Endothelial cell (in vitro differentiated cells): ENCODE measurements at regions not wholly inside any gene's neighbourhood (a gene's known extent, or its start where the extent isn't known, plus 50 kb on each side); places are given as distances from the start of the nearest gene placed in this dataset.

Source experiments
- DNase-seq: peaks from one replicate; pipeline ENCODE4 v3.0.0; 2021; ENCODE audit warnings: low spot score
- H3K27ac Mint-ChIP-seq: one replicate; pipeline ENCODE4 v1.8.0; 2021; ENCODE audit warnings: mixed read lengths, inconsistent platforms; ENCODE audit not compliant: unreplicated experiment
- H3K27me3 Mint-ChIP-seq: one replicate; pipeline ENCODE4 v1.8.0; 2021; ENCODE audit warnings: mild to moderate bottlenecking, moderate library complexity, mixed read lengths, inconsistent platforms; ENCODE audit not compliant: unreplicated experiment
- H3K36me3 Mint-ChIP-seq: one replicate; pipeline ENCODE4 v1.8.0; 2021; ENCODE audit warnings: mild to moderate bottlenecking, low read depth, mixed read lengths, inconsistent platforms; ENCODE audit not compliant: unreplicated experiment
- H3K4me1 Mint-ChIP-seq: one replicate; pipeline ENCODE4 v1.8.0; 2021; ENCODE audit warnings: mild to moderate bottlenecking, mixed read lengths, inconsistent platforms; ENCODE audit not compliant: unreplicated experiment
- H3K4me3 Mint-ChIP-seq: one replicate; pipeline ENCODE4 v1.8.0; 2021; ENCODE audit warnings: mild to moderate bottlenecking, mixed read lengths, inconsistent platforms; ENCODE audit not compliant: unreplicated experiment
- H3K9me3 Mint-ChIP-seq: one replicate; pipeline ENCODE4 v1.8.0; 2021; ENCODE audit warnings: mixed read lengths, inconsistent platforms; ENCODE audit not compliant: unreplicated experiment
- CTCF ChIP-seq: fragments of 200-600 bp; sonication (generic); IDR thresholded peaks from one replicate; pipeline ENCODE4 v1.5.0; 2021; ENCODE audit warnings: antibody characterized with exemption; ENCODE audit not compliant: unreplicated experiment

GRCh38 chr16:27617665-27618064 lies 67.7 kb downstream of the KATNIP start:
- no peaks in the 10 kb centered on the region for H3K9me3 Mint-ChIP-seq
- peaks cover 17% of the 10 kb centered on the region for H3K36me3 Mint-ChIP-seq
- H3K27me3 Mint-ChIP-seq, result peaks cover 3% of the 10 kb centered on the region
- no peak for DNase-seq
- TF ChIP-seq CTCF, result no peak
- H3K4me1 Mint-ChIP-seq, result no peaks in the 10 kb centered on the region
- H3K27ac Mint-ChIP-seq, result no peak overlapping the region
- no peak overlapping the region for H3K4me3 Mint-ChIP-seq

- H3K36me3 Mint-ChIP-seq, result peaks cover 17% of the 10 kb centered on the region
- no peaks in the 10 kb centered on the region for H3K9me3 Mint-ChIP-seq
- no peaks in the 10 kb centered on the region for H3K4me1 Mint-ChIP-seq
- no peak overlapping the region for H3K4me3 Mint-ChIP-seq
- TF ChIP-seq CTCF, result no peak
- H3K27ac Mint-ChIP-seq, result no peak overlapping the region
- DNase-seq, result no peak
- peaks cover 3% of the 10 kb centered on the region for H3K27me3 Mint-ChIP-seq
Observed at GRCh38 chr16:27618165-27618564, 68.2 kb downstream of the KATNIP start.

GRCh38 chr16:27618606-27619327 lies 68.8 kb downstream of the KATNIP start:
- TF ChIP-seq CTCF, result no peak
- Mint-ChIP-seq H3K36me3 (peaks cover 17% of the 10 kb centered on the region), H3K27me3 (peaks cover 3% of the 10 kb centered on the region), H3K9me3 (no peaks in the 10 kb centered on the region), H3K4me1 (no peaks in the 10 kb centered on the region), H3K4me3 (no peak overlapping the region), H3K27ac (no peak overlapping the region)
- no peak for DNase-seq

GRCh38 chr16:27620541-27620940 lies 70.6 kb downstream of the KATNIP start:
- H3K4me1 Mint-ChIP-seq, result no peaks in the 10 kb centered on the region
- TF ChIP-seq CTCF, result no peak
- no peaks in the 10 kb centered on the region for H3K9me3 Mint-ChIP-seq
- DNase-seq, result no peak
- peaks cover 3% of the 10 kb centered on the region for H3K27me3 Mint-ChIP-seq
- no peak overlapping the region for H3K4me3 Mint-ChIP-seq
- peaks cover 17% of the 10 kb centered on the region for H3K36me3 Mint-ChIP-seq
- H3K27ac Mint-ChIP-seq, result no peak overlapping the region

GRCh38 chr16:27624154-27625049 lies 74.5 kb downstream of the KATNIP start:
- TF ChIP-seq CTCF, result no peak
- Mint-ChIP-seq H3K27me3 (peaks cover 3% of the 10 kb centered on the region), H3K4me1 (no peaks in the 10 kb centered on the region), H3K27ac (no peak overlapping the region), H3K36me3 (peaks cover 10% of the 10 kb centered on the region), H3K4me3 (no peak overlapping the region), H3K9me3 (no peaks in the 10 kb centered on the region)
- DNase-seq, result no peak
